Posterior vena cava (tissue), 2 donors: ENCODE measurements at regions not wholly inside any gene's neighbourhood (a gene's known extent, or its start where the extent isn't known, plus 50 kb on each side); places are given as distances from the start of the nearest gene placed in this dataset.
A peak's percentile ranks its signal among the peaks of the same experiment; 100 is the strongest.
"Not testable (repeated sequence)": the region's sequence is repeated elsewhere in the genome, so short reads cannot be mapped to it uniquely, and the experiment has no call there.

ENCODE experiments used
- DNase-seq: peaks from one replicate; pipeline ENCODE4 v3.0.0-alpha.2; 2020; ENCODE audit warnings: low spot score
- intact Hi-C, 2 donors: fragments of 100-400 bp; cut with DNase I; formaldehyde crosslinking; loops; one replicate each; pipeline versions ENCODE4 v1.14.1 to v1.14.2; 2022 to 2023
- donor health status: DM: yes; HTN: yes; CAD: no.
- donor health status: DM: yes; HTN: yes; CAD: no.

DNA sequence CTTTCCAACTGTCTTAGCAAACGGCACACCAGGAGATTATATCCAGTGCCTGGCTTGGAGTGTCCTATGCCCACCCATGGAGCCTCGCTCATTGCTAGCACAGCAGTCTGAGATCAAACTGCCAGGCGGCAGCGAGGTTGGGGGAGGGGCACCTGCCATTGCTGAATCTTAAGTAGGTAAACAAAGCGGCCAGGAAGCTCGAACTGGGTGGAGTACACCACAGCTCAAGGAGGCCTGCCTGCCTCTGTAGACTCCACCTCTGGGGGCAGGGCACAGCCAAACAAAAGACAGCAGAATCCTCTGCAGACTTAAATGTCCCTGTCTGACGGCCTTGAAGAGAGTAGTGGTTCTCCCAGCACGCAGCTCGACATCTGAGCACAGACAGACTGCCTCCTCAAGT lies 325.0 kb downstream of the TRIM36 start:
- intact Hi-C loops = not testable (repeated sequence)
- peak; percentile 62 for DNase-seq

DNA sequence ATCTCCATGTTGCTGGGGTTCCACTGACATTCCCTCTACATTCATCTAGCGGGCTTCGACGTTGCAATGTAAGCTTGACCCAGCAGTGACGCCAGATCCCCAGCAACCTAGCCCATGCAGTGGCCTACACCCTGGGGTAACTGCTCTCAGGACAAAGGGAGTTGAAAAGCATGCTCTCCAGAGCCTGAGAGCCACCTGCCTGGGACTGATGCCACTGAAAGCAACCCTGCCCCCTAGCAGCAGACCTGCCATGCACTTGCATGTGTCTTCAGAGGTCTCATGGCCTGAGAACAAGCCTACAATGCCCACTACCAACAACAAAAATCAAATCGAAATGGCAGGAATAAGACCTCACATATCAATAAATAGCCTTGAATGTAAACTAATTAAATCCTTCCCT lies 330.3 kb downstream of the TRIM36 start:
- intact Hi-C loops = no loop called here
- DNase-seq = peak; percentile 54

DNA sequence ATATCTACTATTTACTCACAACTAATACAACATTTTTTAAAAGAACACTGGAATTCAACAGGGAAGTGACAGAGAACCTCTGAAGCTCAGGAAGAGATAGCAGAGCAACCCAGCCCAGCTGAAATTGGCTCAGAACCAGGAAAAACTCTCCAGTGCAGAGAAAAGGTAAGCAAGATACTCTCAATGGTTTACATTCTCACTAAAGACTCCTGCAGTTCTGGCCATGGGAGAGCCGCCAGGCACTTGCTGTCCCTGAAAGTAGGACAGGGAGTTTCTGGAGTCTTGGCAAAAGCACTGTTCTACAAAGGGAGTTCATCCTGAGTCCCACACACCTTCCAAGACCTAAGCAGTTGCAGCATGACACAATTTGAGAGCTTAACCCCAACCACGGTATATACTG lies 330.8 kb downstream of the TRIM36 start:
- DNase-seq = peak; percentile 32
- intact Hi-C loops = no loop called here

DNA sequence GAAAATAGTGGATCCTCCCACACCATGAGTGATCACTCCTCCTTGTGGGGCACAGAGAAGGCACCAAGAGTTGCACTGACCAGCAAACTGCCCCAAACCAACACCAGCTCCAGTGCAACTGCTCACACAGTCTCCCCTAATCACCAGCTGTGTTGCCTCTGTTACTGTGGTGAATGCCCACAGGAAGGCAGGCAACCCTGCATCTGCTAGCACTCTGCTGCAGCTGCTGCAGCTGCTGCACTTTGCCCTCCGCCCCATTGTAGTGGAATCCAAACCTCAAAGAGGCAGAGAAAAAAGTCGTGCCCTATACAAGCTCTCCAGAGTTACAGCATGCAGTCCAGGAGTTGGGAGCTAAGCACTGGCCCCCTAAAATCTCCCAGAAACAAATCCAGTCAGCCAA lies 339.6 kb downstream of the TRIM36 start:
- DNase-seq = no peak
- intact Hi-C loops = no loop called here

DNA sequence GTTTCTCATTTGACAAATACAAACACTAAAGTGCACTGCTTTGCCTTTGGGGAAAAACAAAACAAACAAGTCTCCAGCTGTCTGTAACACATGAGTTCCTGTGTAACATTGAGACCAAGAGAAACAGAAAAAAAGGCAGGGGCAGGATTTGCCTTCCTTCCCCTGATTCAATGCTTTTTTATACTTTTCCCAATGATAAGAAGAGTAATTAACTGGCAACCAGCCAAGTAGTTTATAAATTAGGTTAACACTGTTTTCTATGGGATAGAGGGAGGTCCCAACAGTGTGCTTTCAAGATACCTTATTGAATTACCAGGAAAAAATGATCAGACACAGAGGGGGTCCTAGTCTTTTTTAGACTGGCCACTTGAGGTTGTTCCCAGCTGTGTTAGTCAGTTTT lies 346.8 kb downstream of the TRIM36 start:
- intact Hi-C loops = no loop called here

DNA sequence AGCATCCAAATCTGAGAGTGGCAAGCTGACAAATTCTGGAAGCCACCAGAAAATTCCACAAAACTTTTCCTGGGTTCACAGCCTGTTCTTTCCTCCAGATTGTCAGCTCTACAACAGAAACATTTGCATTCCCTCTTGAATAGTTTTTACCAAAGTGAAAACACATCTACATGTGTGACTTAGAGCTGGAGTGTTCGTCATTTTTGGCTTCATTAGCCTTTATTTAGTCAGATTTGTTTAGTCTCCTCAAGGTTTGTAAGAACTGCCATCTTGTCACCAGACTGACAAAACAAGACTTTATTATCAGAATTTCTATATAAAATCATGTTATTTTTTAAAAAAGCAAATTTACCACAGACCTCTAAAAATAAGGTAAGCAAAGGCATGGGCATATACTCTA lies 347.3 kb downstream of the TRIM36 start:
- intact Hi-C loops = no loop called here
- DNase-seq = no peak

More for the DNA sequence above, 346.8 kb downstream of the TRIM36 start:
- DNase-seq = no peak

DNA sequence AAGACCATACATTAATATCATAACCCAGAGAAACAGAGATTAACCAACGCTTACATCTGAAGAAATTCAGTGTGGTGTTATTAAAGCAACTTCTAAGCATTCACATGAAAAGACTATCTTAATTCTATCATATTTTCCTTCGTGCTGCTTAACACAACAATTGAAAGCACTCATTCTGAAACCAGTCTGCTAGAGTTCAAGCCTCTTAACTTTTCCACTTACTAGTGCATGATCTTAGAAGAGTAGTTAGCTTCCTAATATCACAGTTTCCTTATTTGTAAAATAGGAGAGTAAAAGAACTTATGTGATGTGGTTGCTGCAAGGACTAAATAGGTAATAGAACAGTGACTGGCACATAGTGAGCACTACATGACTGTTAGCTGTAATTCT lies 379.3 kb downstream of the TRIM36 start:
- DNase-seq = no peak
- intact Hi-C loops = no loop called here

DNA sequence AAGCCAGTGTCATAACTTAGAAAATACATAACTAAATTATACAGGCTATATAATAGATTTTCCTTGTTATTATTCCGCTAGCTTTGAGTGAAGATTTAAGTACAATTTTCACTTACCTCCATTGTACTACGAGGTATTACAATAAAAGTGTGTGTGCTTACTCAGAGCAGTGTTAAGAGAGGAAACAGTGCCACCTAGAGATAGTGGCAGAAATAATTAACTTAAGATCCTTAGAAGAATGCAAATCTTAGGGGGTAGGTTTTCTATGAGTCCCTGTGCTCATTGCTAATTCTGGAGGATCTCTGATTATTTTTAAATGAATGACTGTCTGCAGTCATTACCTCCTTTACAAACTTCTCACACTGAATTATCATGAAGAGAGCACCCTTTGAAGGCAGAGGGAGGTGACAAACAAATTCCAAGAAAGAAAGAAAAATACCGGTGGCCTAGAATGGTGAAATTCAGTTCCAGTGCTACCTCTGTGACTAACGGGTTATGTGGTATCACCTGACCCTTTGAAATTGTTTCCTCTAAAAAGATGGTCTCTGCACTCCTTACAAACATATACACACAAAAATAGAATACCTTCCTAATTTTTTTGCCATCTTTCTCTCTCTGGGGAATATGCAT lies 379.8 kb downstream of the TRIM36 start:
- DNase-seq = no peak
- intact Hi-C loops = no loop called here

DNA sequence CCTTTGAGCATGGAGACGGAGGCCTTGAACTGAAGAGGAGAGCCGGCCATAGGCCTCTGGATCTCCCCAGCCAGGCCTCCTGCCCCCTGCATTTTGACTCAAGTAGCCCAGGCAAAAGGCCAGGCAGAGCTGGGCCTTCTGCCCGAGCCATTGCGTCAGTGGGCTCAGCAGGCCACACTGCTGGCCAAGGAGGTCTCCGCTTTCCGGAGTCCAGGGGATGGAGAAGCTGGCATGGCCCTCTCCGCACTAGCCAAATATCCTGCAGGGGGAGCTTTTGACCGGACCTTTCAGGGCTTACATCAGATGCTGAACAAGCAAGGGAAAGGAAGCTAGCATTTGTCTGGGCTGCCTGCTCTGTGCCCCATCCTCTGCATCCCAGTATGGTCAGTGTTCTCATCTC lies 386.8 kb downstream of the TRIM36 start:
- intact Hi-C loops = no loop called here
- DNase-seq = peak; percentile 85

DNA sequence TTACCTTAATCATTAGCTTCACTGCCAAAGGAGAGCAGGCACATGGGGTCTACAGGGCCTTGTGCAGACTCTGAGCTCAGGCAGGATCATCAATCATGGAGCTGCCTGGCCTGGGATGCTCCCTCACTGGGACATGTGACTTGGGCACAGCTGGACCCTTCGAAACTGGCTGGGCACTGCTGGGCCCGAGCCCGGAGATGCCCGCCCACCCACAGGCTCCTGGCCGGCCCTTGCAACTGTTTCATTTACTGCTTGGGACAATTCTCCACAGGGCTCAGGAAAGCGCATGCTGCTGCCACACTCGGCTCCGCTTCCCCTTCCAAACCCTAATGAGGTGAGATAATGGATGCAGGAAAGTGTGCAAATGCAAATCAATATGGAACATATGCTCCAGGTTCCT lies 387.5 kb downstream of the TRIM36 start:
- DNase-seq = no peak
- intact Hi-C loops = no loop called here

DNA sequence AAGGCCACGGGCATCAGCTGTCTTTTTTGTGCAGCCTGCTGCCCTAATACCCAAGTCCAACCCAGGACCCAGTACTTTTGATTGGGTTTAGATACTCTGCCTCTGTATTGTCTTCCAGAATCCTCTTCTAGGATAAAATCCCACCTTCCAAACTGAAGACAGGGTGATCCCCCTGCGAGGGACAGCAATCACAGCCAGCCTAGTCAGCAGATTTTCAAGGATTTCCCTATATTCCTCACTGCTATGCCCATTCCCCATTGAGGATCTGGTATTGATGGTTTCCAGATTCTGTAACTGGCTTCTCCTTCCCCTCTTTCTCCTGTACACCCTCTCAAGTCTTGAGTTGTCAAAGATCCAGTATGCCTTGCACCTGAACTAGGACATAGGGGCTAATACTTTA lies 389.4 kb downstream of the TRIM36 start:
- intact Hi-C loops = no loop called here
- no peak for DNase-seq

DNA sequence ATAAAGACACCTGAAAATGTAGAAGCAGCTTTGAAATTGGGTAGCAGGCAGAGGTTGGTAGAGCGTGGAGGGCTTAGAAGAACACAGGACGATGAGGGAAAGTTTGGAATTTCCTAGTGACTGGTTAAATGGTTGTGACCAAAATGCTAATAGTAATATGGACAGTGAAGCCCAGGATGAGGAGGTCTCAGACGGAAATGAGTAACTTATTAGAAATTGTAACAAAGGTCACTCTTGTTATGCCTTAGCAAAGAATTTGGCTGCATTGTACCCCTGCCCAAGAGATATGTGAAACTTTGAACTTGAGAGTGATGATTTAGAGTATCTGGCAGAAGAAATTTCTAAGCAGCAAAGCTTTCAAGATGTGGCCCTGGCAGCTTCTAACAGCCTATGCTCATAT lies 382.5 kb downstream of the KCNN2 start:
- intact Hi-C loops = no loop called here
- no peak for DNase-seq

DNA sequence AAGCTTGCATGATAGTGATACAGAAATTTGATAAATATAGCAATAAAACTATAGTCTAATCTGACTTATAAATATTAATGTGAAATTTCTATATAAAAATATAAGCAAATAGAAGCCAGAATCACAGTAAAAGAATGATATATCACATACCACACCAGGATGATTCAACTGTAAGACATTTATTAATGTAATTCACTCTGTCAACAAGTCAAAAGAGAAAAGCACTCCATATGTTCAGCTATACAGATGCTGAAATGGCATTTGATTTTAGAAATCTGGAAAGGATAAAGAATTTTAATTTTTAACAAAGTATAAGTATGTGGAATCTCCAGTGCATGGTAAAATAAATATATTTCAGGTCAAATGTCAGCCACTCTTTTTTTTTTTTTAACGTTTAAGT lies 372.4 kb downstream of the KCNN2 start:
- intact Hi-C loops = no loop called here
- no peak for DNase-seq

DNA sequence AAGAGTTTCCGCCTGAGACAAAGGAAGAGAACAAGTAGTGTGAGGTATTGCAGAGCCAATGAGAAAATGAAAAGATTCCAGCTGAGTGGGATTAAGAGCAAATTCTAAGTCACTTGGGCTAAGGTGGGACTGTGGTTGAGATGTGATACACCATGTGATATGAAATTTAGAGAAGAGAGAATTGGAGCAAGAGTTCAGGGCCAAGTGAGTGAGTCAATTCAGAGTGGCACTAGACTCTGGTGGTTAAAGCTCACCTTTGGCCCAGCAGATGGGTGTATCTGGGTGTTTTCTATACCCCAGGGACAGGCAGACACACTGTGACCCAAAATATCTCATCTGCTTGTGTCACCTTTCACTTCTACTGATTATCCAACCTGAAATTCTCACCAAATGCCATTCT lies 368.1 kb downstream of the KCNN2 start:
- intact Hi-C loops = no loop called here

DNA sequence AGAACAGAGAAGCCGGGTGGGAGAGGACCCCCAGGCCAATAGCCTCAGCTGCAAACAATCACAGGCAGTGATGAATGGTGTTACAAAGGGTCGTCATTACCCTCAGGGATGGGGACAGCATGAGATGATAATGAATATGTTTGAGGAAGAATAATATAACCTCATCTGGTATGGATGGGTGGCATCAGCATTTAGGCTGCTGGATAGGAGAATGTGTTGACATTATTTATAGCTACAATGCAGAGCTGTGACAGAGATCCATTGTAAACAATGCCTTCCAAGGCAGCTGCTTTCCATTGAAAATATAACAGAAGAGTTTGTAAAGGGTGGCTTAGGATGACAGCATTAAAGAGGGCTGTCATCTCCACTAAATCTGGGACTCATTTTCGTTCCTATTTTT lies 365.5 kb downstream of the KCNN2 start:
- intact Hi-C loops = no loop called here
- no peak for DNase-seq

More for the DNA sequence above, 368.1 kb downstream of the KCNN2 start:
- DNase-seq = no peak

DNA sequence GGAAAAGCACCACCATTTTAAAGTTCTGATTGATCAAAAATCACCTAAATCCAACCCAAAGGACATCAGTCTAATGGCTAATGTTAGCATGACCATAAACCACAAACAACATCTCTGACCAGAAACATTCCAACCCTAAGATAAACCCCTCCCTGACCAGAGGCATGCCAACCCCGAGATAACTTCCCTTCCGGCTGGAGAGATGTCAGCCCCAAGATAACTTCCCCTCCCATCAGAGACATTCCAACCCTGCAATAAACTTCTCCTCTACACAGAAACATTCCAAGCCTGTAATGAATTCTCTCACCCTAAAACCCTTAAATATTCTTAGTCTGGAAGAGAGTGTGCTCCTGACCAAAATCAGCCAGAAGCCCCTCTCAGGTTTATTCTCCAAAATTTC lies 364.3 kb downstream of the KCNN2 start:
- DNase-seq = no peak
- intact Hi-C loops = no loop called here

DNA sequence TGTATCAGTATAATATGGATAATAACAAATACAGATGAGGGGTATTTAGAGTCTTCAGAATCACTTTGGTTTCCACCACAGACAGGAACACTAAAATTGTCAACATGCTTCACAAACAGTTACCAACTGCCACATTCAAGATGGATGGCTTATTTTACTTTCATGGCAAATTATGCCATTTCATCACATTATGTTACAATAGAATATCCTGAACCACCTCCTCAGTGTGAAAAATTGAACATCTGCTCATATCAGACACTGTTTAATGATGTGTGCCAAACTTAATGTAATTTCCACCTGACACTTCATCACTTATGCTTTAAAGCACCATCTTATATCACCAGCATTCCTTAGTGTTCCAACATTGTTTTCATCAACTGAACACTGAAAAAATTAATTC lies 357.4 kb downstream of the KCNN2 start:
- intact Hi-C loops = no loop called here
- DNase-seq = no peak

DNA sequence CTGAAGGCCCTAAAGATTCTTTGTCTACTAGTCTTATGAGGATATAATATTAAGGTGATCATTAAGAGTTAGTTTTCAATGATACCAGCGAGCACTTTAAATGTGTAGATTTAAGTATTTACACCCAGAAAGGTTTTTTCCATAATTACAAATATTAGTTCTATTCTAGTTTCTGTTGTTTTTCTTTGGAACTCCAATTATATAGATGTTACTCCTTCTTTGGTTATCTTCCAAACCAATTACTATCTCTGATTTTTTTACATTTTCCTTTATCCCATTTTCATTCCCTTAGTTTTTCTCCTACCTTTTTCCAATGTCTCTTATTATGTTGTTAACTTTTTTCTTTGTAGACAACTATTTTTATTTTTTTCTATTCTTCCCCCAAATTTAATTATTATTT lies 355.1 kb downstream of the KCNN2 start:
- intact Hi-C loops = no loop called here
- DNase-seq = no peak

DNA sequence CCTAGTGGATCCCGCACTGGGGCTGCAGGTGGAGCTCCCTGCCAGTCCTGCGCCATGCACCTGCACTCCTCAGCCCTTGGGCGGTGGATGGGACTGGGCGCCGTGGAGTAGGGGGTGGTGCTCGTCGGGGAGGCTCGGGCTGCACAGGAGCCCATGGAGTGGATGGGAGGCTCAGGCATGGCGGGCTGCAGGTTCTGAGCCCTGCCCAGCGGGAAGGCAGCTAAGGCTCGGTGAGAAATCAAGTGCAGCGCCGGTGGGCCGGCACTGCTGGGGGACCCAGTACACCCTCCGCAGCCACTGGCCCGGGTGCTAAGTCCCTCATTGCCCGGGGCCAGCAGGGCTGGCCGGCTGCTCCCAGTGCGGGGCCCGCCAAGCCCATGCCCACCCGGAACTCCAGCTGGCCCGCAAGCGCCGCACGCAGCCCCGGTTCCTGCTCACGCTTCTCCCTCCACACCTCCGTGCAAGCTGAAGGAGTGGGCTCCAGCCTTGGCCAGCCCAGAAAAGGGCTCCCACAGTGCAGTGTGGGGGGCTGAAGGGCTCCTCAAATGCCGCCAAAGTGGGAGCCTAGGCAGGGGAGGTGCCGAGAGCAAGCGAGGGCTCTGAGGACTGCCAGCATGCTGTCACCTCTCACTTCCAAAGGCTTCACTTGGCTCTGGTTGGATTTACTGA lies 342.5 kb downstream of the KCNN2 start:
- intact Hi-C loops, DNase-seq: not testable (repeated sequence)

DNA sequence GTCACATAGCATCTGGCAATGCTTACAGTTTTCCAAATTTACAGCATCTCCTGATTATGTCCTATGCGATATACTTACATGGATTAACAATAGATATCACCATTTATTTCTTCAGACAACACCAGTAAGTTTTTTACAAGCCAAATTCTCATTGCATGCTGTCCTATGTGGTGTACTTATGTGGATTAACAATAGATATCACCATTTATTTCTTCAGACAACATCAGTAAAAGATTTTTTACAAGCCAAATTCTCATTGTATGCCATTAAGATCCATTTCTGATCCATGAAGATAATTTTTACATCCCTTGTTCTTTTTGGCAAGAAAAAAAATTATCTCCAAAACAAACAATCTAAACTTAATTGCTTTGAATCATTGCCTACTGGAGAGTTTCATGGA lies 340.9 kb downstream of the KCNN2 start:
- DNase-seq = no peak
- intact Hi-C loops = no loop called here

DNA sequence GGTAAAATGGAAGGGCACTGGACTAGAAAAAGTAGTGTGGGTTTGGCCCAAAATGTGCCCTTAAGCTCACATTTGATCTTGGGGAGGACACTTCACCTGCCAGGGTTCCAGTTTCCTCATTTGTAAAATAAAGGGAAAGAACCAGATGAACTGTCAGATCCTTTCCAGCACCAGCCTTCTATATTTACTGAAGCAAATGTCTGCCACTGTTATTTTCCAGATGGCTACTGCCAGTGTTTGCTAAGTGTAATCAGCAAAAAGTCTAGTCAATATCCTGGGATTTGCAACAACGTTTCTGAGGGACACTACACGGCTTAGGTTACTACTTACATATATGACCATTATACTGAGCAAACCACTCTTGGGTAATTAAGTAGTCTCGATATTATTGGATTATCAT lies 340.3 kb downstream of the KCNN2 start:
- no peak for DNase-seq
- intact Hi-C loops = no loop called here

DNA sequence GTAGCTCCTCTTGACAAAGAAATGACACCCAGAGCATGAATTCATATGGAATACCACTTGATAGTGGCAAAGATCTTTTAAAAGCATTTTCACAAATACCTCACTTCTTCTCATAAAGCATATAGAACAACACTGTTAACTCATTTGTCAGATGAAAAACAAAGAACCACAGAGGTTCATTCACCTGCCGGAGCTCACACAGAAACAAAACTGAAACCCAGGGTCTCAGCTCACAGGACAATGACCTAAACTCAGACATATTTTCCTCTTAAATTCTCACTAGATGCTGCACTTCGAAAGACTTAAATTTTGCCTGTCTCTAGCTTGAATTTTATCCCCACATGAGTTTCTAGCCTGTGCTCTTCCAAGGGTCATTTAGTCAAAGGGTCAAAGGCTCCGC lies 339.0 kb downstream of the KCNN2 start:
- intact Hi-C loops = no loop called here
- no peak for DNase-seq
